NCI-H128 (cell line): ENCODE measurements at regions not wholly inside any gene's neighbourhood (a gene's known extent, or its start where the extent isn't known, plus 50 kb on each side); places are given as distances from the start of the nearest gene placed in this dataset.
"Not testable (repeated sequence)": the region's sequence is repeated elsewhere in the genome, so short reads cannot be mapped to it uniquely, and the experiment has no call there.

Source experiments
- DNase-seq: peaks from one replicate; lab custom pipeline; 2025; ENCODE audit not compliant: unreplicated experiment; lab: John Stamatoyannopoulos, UW

DNA sequence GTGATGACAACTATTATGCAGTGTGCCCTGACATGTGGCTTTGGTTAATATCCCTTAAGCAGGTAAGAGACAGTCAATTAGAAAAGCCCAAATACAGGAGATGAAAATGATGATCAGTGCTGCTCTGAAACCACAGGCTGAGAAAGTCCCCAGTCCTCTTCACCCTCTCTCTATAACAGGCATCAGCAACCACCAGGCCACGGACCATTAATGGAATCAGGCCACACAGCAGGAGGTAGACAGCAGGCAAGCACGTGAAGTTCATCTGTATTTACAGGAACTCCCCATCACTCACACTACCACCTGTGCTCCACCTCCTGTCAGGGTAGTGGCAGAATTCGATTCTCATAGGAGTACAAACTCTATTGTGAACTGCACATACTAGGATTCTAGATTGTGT, 591.6 kb upstream of the CYLC2 start:
- DNase-seq: no peak

DNA sequence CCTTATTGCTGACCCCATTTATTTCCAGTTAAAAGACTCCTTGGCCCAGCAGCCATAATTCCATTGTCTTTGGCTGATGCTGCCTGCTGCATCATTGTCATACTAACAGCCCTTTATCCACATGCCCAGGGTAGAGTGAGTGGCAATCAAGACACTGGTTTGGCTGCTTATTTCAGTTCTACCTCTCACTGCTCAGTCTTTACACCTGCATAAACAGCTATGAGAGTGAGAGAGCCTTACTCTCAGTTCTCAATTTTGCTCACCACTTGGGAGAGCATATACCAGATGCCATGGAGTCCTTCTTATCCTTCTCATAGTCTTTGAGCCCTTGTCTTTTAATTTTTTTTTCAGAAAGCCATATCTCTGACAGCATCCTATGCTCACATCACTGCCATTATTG, 596.9 kb upstream of the CYLC2 start:
- no peak for DNase-seq

- not testable (repeated sequence) for DNase-seq
Measured at GRCh38 chr9:102385620-102386019, 609.5 kb upstream of the CYLC2 start.

- no peak for DNase-seq
Measured at GRCh38 chr9:102362470-102363132, 624.2 kb upstream of the GRIN3A start.

DNA sequence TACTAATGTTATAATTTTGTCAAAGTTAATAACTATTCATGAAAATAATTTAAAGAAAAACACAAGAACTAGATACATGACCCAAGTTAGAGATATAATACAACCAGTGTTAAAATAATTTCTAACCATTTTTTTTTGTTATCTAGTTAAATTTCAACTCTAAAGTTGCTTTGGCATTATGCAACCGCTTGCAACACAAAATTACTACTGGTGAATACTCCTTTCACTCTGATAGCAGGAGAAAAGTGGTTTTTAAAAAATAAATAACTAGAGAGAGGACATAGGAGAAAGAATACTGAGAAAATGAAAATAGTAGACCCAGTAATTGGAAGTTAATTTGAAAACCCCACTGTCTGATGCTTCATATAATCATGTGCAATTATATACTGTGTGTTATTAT, 622.4 kb upstream of the GRIN3A start:
- no peak for DNase-seq

DNA sequence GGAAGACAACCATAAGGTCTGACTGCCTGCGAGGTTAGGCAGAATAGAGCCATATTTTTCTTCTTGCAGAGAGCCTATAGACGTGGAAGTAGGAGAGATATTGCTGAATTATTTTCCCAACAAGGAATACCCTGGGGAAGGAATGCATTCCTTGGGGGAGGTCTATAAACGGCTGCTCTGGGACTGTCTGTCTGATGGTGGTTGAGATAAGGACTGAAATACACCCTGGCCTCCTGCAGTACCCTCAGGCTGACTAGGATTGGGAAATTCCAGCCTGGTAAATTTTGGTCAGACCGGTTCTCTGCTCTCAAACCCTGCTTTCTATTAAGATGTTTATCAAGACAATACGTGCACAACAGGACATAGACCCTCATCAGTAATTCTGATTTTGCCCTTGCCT, 617.5 kb upstream of the GRIN3A start:
- no peak for DNase-seq

- DNase-seq: no peak
Measured at GRCh38 chr9:102354041-102354440, 615.6 kb upstream of the GRIN3A start.

DNA sequence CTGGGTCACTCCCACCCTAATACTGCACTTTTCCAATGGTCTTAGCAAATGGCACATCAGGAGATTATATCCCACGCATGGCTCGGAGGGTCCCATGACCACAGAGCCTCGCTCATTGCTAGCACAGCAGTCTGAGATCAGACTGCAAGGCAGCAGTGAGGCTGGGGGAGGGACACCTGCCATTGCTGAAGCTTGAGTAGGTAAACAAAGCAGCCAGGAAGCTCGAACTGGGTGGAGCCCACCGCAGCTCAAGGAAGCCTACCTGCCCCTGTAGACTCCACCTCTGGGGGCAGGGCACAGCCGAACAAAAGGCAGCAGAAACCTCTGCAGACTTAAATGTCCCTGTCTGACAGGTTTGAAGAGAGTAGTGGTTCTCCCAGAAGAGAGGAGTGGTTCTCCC, 599.0 kb upstream of the GRIN3A start:
- not testable (repeated sequence) for DNase-seq

GRCh38 chr9:102309379-102309778, 570.9 kb upstream of the GRIN3A start:
- no peak for DNase-seq

DNA sequence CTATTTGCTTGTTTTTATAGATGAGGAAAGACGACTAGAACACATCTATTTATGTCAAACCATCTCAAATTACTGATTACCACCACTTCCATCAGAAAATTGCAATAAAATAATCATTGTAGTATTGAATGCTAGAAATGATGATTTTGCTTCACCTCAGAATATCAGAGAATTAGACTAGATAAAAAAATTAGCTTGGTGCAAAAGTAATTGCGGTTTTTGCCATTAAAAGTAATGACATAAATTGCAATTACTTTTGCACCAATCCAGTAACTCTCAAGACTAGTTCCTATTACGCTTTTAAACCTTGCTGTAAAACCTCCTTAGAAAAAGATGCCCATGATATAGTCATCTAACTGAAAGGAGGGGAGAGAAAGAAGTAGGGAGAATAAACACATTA, 556.7 kb upstream of the GRIN3A start:
- DNase-seq: no peak

DNA sequence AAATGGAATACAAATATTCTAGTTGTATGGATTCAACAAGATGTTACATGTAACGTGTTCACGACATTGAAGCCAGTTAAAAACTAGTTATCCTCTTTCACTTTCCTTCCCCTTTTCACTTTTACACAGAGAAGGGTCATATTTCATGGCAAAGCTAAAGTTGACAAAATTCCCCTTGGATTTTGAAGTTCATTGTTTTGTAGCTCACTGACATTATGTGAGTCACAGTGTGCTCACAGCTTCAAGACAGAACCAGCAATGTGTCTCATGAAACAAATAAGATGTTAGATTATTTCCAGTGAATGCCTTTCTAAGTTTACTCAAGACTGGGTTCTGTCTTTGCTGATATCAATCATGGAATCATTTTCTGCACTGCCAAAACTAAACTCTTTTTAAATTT, 535.5 kb upstream of the GRIN3A start:
- no peak for DNase-seq

DNA sequence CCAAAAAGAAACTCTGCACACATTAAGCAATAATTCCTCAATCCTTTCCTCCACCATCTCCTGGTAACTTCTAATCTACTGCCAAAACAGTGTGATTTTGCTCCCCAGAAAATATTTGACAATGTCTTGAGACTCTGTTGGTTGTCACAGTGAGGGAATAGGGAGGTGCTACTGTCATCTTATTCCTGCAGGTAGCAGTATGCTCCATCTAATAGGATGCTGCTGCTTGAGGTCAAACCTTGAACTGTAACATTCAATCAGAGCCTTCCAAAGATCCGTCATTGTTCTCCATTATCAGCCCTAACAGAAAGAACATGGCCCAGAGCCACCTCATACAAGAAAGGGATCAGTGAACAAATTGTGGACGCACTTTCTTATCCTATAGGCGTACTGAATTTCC, 514.7 kb upstream of the GRIN3A start:
- no peak for DNase-seq

GRCh38 chr9:102244916-102245315, 506.5 kb upstream of the GRIN3A start:
- no peak for DNase-seq

GRCh38 chr9:102237520-102237919, 499.1 kb upstream of the GRIN3A start:
- DNase-seq: no peak

GRCh38 chr9:102237094-102237493, 498.6 kb upstream of the GRIN3A start:
- no peak for DNase-seq

DNA sequence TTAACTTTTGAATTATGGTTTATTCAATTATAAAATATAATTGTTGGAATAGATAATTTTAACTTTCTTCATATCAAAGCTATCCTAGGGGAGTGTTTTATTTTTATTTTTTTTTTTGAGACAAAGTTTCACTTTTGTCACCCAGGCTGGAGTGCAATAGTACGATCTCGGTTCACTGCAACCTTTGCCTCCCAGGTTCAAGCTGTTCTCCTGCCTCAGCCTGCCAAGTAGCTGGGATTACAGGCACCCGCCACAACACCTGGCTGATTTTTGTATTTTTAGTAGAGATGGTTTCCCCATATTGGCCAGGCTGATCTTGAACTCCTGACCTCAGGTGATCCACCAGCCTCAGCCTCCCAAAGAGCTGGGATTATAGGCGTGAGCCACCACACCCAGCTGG, 489.0 kb upstream of the GRIN3A start:
- not testable (repeated sequence) for DNase-seq

GRCh38 chr9:102225841-102226441, 487.5 kb upstream of the GRIN3A start:
- no peak for DNase-seq

DNA sequence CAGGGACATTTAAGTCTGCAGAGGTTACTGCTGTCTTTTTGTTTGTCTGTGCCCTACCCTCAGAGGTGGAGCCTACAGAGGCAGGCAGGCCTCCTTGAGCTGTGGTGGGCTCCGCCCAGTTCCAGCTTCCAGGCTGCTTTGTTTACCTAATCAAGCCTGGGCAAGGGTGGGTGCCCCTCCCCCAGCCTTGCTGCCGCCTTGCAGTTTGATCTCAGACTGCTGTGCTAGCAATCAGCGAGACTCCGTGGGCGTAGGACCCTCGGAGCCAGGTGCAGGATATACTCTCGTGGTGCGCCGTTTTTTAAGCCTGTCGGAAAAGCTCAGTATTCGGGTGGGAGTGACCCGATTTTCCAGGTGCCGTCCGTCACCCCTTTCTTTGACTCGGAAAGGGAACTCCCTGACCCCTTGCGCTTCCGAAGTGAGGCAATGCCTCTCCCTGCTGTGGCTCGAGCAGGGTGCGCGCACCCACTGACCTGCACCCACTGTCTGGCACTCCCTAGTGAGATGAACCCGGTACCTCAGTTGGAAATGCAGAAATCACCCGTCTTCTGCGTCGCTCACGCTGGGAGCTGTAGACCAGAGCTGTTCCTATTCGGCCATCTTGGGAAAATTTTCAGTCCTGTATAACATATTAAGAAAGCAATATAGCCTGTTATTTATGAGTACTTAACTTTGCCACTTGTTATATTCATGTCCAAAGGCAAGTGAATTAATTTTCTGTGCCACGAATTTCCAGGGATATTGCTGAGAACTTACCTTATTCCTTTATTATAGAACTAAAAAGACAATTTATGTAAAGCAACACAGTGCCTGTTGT, 485.1 kb upstream of the GRIN3A start:
- DNase-seq: not testable (repeated sequence)

DNA sequence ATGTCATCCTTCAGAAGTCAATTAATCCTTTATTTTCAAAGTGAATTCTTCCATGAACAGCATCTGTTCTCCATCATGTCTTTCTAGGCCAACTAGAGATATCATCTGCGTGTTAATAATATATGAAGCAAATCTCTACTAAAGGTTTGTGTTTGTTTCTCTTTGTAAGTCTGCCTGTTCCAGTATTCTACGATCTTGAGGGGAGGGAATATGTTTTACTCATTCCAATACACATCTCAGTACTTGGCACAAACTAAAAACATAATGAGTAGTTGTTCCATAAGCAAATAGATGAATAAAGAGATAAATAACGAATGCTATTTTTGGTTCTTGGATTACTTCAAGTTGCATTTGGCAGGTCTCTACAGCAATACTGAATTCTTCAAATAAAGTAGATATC, 470.7 kb upstream of the GRIN3A start:
- no peak for DNase-seq

GRCh38 chr9:102206432-102206831, 468.0 kb upstream of the GRIN3A start:
- DNase-seq: no peak

- DNase-seq: no peak
Measured at GRCh38 chr9:102205251-102205650, 466.8 kb upstream of the GRIN3A start.

DNA sequence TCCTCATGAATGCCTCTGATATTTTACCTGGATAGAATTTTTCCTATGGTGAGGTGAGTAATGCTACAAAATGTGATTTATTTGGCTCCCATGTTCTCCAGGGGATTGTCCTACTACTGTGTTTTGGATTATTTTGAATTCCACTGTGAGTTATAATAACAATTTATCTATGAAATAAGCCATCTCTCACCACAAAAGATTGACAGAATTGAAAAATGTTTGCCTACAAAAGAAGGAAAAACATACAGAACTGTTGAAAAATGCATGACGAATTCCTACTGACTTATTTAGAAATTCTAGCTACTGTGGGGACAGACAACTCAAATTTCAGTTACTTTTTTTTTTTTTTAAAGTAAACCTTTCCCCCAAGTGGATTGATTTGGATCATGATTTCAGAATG, 463.7 kb upstream of the GRIN3A start:
- DNase-seq: no peak
